ENCODE measurements at regions not wholly inside any gene's neighbourhood (a gene's known extent, or its start where the extent isn't known, plus 50 kb on each side); places are given as distances from the start of the nearest gene placed in this dataset.

DNA sequence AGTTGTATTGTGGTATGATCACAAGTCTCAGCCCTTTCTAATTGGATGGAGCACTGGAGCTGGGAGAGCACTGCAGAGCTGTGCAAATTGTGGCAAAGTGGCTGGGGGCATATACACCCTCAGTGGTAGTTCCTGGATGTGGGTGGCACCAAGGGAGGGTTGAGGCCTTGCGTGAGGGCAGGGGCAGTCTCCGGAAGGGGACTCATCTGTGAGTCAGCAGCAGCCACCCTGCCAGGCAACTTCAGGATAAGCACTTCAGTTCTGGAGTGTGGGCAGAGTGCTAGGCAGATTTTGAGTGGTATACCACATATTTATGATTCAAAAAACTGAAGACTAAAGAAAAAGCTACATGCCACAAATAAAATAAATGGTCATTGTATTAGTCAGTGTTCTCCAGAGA is 210.5 kb downstream of the ETV1 start:
- no peaks in the 10 kb centered on the region for H3K4me1 ChIP-seq (replicated peaks in 1 of 2)
- DNase-seq, result no peak
- H3K27me3 ChIP-seq, result no peaks in the 10 kb centered on the region
- intact Hi-C loops (cut with DNase I), result no loop called here
- H3K36me3 ChIP-seq (replicated peaks in 1 of 2), result no peaks in the 10 kb centered on the region
- no peak overlapping the region for H3K27ac ChIP-seq
- no peak for TF ChIP-seq POLR2A (IDR thresholded peaks at IDR 0.05)
- no peak for TF ChIP-seq CTCF (IDR thresholded peaks at IDR 0.05)
- no peak overlapping the region for H3K4me3 ChIP-seq
- H3K9me3 ChIP-seq (replicated peaks in 1 of 3), result no peaks in the 10 kb centered on the region
- 61 to 100% (median 72%) methylated on average over 2 of the region's 2 CpGs for WGBS, 4 donors

- Histone ChIP-seq H3K4me1 (replicated peaks in 1 of 2) (no peaks in the 10 kb centered on the region), H3K27me3 (no peaks in the 10 kb centered on the region), H3K9me3 (replicated peaks in 1 of 3) (no peaks in the 10 kb centered on the region), H3K4me3 (no peak overlapping the region), H3K36me3 (replicated peaks in 1 of 2) (no peaks in the 10 kb centered on the region), H3K27ac (no peak overlapping the region)
- no peak for DNase-seq
- intact Hi-C loops (cut with DNase I), result no loop called here
- WGBS, 4 donors, result 72 to 94% (median 90%) methylated on average over 5 of the region's 5 CpGs
- TF ChIP-seq POLR2A (IDR thresholded peaks at IDR 0.05) (no peak), CTCF (IDR thresholded peaks at IDR 0.05) (no peak)
Observed at GRCh38 chr7:13790611-13791010, 198.9 kb downstream of the ETV1 start.

DNA sequence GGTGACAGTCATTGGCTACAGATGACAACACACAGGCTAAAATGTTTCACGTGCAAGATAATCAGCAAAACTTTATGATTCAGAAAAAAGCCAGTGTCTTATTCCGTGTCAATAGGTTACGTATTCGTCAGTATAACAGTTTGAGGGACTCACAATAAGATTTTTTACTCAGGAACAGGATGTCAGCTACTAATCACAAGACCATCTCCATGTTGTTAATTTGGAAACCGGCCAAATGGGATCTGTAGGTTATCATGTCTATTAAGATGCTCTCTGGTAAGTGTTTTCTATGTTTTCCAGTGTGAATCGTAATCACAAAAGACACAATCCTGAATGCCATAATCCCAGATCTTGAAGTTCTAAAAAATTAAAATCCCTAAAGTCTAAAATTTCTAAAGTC is 197.3 kb downstream of the ETV1 start:
- Histone ChIP-seq H3K4me1 (replicated peaks in 1 of 2) (no peaks in the 10 kb centered on the region), H3K9me3 (replicated peaks in 1 of 3) (no peaks in the 10 kb centered on the region), H3K4me3 (no peak overlapping the region), H3K27ac (no peak overlapping the region), H3K27me3 (no peaks in the 10 kb centered on the region), H3K36me3 (replicated peaks in 1 of 2) (no peaks in the 10 kb centered on the region)
- TF ChIP-seq POLR2A (IDR thresholded peaks at IDR 0.05) (no peak), CTCF (IDR thresholded peaks at IDR 0.05) (no peak)
- no peak for DNase-seq
- 78 to 85% (median 79%) methylated on average over 6 of the region's 6 CpGs for WGBS, 4 donors
- intact Hi-C loops (cut with DNase I), result no loop called here

- H3K4me3 ChIP-seq, result no peak overlapping the region
- H3K27ac ChIP-seq, result no peak overlapping the region
- H3K27me3 ChIP-seq, result no peaks in the 10 kb centered on the region
- no peaks in the 10 kb centered on the region for H3K36me3 ChIP-seq (replicated peaks in 1 of 2)
- H3K4me1 ChIP-seq (replicated peaks in 1 of 2), result no peaks in the 10 kb centered on the region
- WGBS, 4 donors, result 78 to 96% (median 86%) methylated on average over 4 of the region's 4 CpGs
- no peak for DNase-seq
- TF ChIP-seq CTCF (IDR thresholded peaks at IDR 0.05) (no peak), POLR2A (IDR thresholded peaks at IDR 0.05) (no peak)
- H3K9me3 ChIP-seq (replicated peaks in 1 of 3), result no peaks in the 10 kb centered on the region
- intact Hi-C loops (cut with DNase I), result no loop called here
Observed at GRCh38 chr7:13793926-13794325, 195.5 kb downstream of the ETV1 start.
